Activated naive CD4-positive, alpha-beta T cell treated with anti-CD3 and anti-CD28 coated beads, Interleukin-2, amount 50 U/mL, for 72 hours (primary cell): ENCODE measurements at regions not wholly inside any gene's neighbourhood (a gene's known extent, or its start where the extent isn't known, plus 50 kb on each side); places are given as distances from the start of the nearest gene placed in this dataset.

Experiments
- ATAC-seq, 2 donors: fragments of 150-1000 bp; cut with Tn5 transposase; 2 replicates each; pipeline ENCODE4 v1.10.0; 2021; ENCODE audit warnings: mild to moderate bottlenecking in 2 of 2, moderate library complexity in 2 of 2
- DNase-seq, 2 donors: peaks; one replicate each; pipeline ENCODE4 v3.0.0; 2021 to 2022; ENCODE audit warnings: low spot score in 2 of 2
- H3K27ac Mint-ChIP-seq, 2 donors: one replicate each; pipeline ENCODE4 v1.8.0; 2022; ENCODE audit warnings: mild to moderate bottlenecking in 2 of 2, mixed read lengths in 2 of 2
- H3K36me3 Mint-ChIP-seq, 2 donors: one replicate each; pipeline ENCODE4 v1.8.0; 2022; ENCODE audit warnings: mixed read lengths in 2 of 2
- H3K9me3 Mint-ChIP-seq, 2 donors: one replicate each; pipeline ENCODE4 v1.8.0; 2022; ENCODE audit warnings: mixed read lengths in 2 of 2

GRCh38 chr1:10888791-10889649, 92.6 kb upstream of the CASZ1 start:
- no peaks in the 10 kb centered on the region for H3K9me3 Mint-ChIP-seq
- no peaks in the 10 kb centered on the region for H3K36me3 Mint-ChIP-seq
- no peak for DNase-seq
- ATAC-seq, result no peak
- no peak overlapping the region for H3K27ac Mint-ChIP-seq

GRCh38 chr1:10889650-10890353, 93.4 kb upstream of the CASZ1 start:
- ATAC-seq, result no peak
- Mint-ChIP-seq H3K36me3 (no peaks in the 10 kb centered on the region), H3K9me3 (no peaks in the 10 kb centered on the region), H3K27ac (no peak overlapping the region)
- DNase-seq, result no peak

DNA sequence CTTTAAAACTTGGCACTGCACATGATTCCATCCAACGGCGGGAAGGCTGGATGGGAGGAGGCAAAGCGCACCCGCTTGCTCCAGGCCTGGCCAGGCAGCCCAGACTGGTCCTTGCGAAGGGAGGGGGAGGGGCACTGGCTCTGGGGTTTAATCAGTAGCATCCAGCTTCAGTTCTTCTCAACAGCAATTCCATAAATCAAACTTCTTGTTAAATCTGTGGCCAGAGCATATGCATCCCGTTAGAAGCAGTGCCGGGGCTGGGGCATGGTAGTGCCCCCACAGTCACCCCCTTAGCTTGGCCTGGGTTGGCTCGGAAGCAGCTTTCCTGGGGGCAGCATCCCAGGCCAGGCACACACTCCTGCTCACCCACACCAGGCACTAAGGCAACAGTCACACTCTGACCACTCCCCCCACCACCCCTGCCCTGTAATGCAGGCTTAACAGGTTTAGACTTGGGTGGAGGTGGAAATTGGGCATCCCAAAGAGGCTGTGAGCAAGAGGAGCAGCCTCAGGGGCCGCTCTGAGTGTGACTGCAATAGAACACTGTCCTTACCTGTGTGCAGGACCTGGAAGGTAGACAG, 94.1 kb upstream of the CASZ1 start:
- H3K9me3 Mint-ChIP-seq, result no peaks in the 10 kb centered on the region
- DNase-seq (no peak), ATAC-seq (no peak)
- H3K27ac Mint-ChIP-seq, result peak overlapping the region in 1 of 2 donors; percentile 18
- no peaks in the 10 kb centered on the region for H3K36me3 Mint-ChIP-seq

DNA sequence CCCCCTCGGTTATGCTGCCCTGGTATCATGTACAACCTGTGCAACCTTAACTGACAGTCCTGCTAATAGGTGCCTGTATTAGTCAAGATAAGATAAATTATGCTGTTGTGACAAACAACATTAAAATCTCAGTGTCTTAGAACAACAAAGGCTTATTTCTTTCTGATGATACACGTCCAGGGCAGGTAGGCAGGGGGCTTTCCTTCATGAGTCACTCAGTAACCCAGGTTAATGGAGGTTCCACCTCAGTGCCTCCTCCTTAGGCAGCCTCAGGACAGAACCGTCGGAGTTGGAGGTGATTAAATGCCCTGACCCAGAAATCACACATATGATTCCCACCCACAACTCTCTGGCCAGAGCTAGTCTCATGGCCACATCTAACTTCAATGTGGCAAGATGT, 94.6 kb upstream of the CASZ1 start:
- Mint-ChIP-seq H3K9me3 (no peaks in the 10 kb centered on the region), H3K36me3 (no peaks in the 10 kb centered on the region), H3K27ac (no peak overlapping the region)
- DNase-seq, result no peak
- ATAC-seq, result no peak

DNA sequence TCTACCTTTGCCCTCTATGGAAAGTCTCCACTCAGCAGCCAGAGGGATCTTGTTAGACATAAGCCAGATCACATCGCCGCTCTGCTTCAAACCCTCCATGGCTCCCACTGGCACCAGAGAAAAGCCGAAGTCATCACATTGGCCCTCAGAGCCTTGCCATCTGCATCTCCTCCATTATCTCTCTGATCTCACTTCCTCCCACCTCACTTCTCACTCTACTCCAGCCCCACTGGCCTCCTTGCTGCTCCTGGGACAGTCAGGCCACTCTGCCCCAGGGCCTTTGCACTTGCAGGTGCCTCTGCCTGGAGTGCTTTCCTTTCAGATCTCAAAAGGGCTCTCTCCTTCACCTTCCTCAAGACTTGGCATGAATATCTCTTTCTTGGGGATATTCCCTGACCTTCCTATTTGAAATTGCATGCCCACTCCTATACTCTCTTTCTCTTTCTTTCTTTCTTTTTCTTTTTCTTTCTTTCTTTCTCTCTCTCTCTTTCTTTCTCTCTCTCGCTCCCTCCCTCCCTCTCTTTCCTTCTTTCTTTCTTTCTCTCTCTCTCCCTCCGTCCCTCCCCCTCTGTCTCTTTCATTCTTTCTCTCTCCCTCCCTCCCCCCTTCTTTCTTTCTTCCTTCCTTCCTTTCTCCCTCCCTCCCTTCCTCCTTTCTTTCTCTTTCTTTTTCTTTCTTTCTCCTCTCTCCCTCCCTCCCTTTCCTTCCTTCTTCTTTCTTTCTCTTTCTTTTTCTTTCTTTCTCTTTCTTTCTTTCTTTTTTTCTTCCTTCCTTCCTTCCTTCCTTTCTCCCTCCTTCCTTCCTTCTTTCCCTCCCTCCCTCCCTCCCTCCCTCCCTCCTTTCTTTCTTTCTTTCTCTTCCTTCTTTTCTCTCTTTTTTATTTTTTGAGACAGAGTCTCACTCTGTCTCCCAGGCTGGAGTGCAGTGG, 96.0 kb upstream of the CASZ1 start:
- no peaks in the 10 kb centered on the region for H3K36me3 Mint-ChIP-seq
- H3K27ac Mint-ChIP-seq, result no peak overlapping the region
- DNase-seq, result no peak
- no peak for ATAC-seq
- H3K9me3 Mint-ChIP-seq, result no peaks in the 10 kb centered on the region

GRCh38 chr1:10895621-10896020, 99.2 kb upstream of the CASZ1 start:
- Mint-ChIP-seq H3K27ac (no peak overlapping the region), H3K9me3 (no peaks in the 10 kb centered on the region), H3K36me3 (no peaks in the 10 kb centered on the region)
- ATAC-seq (no peak), DNase-seq (no peak)

DNA sequence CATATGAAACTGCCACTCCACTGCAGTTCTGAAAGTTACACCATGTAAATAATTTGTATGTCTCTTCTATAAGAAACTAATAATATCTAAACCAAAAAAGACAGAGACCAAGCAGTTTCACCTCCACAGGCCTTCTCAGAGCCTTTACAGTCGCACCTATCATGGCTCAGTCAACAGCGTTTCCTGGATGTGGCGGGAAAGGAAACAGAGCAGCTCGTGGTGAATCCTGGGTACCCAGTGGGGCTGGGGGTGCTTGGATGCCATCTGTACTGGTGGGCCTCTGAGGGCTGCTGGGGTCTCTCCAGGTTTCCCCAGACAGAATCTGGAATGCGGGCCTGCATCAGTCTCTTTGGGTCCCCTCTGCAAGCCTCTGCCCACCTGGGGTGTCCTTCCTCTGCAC, 100.2 kb upstream of the CASZ1 start:
- Mint-ChIP-seq H3K36me3 (no peaks in the 10 kb centered on the region), H3K9me3 (no peaks in the 10 kb centered on the region), H3K27ac (no peak overlapping the region)
- no peak for ATAC-seq
- DNase-seq, result no peak

- ATAC-seq (no peak), DNase-seq (no peak)
- no peaks in the 10 kb centered on the region for H3K9me3 Mint-ChIP-seq
- H3K36me3 Mint-ChIP-seq, result no peaks in the 10 kb centered on the region
- H3K27ac Mint-ChIP-seq, result no peak overlapping the region
Measured at GRCh38 chr1:10897321-10897980, 101.0 kb upstream of the CASZ1 start.

DNA sequence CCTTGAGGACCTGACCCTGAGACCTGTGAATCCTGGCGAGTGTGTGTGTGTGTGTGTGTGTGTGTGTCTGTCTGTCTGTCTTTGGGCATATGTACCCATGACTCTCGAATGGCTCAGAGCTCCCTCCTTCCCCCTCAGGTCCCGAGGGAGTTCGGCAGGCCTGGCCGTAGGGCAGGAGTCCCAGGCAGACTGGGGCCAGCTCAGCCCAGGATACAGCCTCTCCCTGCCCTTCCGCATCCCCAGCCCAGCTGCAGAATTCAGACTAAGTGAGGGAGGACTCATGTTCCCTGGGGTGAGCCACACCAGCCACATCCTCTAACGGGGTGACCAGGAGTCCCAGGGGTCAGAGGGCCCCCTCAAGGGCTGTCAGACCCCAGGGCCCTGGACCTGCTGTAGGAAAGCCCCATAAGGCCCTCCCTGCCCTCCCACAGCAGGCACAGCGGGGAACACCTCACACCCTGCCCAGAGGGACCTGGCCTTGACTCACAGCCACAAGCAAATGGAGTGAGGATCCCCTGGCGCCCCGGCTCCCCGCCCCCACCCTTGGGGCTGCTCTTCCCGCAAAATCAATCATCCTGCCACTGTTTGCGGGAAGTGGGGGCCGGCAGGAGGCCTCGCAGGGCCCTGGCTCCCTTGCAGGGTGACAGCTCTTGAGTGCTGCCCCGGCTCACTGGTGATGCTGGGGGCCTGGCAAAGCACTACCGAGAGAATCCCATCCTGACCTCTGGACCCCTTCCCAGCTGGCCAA, 101.7 kb upstream of the CASZ1 start:
- DNase-seq (no peak), ATAC-seq (no peak)
- H3K36me3 Mint-ChIP-seq, result no peaks in the 10 kb centered on the region
- no peaks in the 10 kb centered on the region for H3K9me3 Mint-ChIP-seq
- H3K27ac Mint-ChIP-seq, result no peak overlapping the region

DNA sequence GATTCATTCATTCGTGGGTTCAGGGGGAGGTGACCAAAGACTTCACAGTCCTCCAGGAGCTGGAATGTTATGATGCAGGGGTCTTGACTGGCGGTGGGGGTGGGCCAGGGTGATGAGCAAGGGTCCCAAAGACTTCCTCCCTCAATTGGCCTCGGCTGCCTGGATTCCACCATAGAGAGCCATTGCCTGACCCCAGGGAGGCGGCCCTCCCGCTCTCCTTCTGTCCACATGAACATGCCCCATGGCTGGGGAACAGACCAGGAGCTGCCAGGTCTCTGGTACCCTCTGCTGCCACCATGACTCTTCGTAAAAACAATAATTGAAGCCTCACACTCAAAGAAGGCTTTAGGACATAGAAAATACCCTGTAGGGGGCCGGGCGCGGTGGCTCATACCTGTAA, 102.5 kb upstream of the CASZ1 start:
- Mint-ChIP-seq H3K9me3 (no peaks in the 10 kb centered on the region), H3K36me3 (no peaks in the 10 kb centered on the region)
- ATAC-seq, result no peak

GRCh38 chr1:10899490-10900250, 103.2 kb upstream of the CASZ1 start:
- no peaks in the 10 kb centered on the region for H3K36me3 Mint-ChIP-seq
- DNase-seq (no peak), ATAC-seq (no peak)
- no peak overlapping the region for H3K27ac Mint-ChIP-seq
- H3K9me3 Mint-ChIP-seq, result no peaks in the 10 kb centered on the region

More for the DNA sequence above, 102.5 kb upstream of the CASZ1 start:
- H3K27ac Mint-ChIP-seq, result no peak overlapping the region
- DNase-seq, result no peak

GRCh38 chr1:10900251-10900651, 103.8 kb upstream of the CASZ1 start:
- Mint-ChIP-seq H3K27ac (no peak overlapping the region), H3K36me3 (no peaks in the 10 kb centered on the region), H3K9me3 (no peaks in the 10 kb centered on the region)
- no peak for DNase-seq
- no peak for ATAC-seq

- ATAC-seq, result no peak
- no peak for DNase-seq
- no peaks in the 10 kb centered on the region for H3K36me3 Mint-ChIP-seq
- H3K9me3 Mint-ChIP-seq, result no peaks in the 10 kb centered on the region
- H3K27ac Mint-ChIP-seq, result no peak overlapping the region
Measured at GRCh38 chr1:10900691-10901090, 104.2 kb upstream of the CASZ1 start.

GRCh38 chr1:10901091-10901890, 104.8 kb upstream of the CASZ1 start:
- ATAC-seq, result no peak
- no peak for DNase-seq
- Mint-ChIP-seq H3K27ac (no peak overlapping the region), H3K36me3 (no peaks in the 10 kb centered on the region), H3K9me3 (no peaks in the 10 kb centered on the region)
